Neuron (in vitro differentiated cells): ENCODE measurements at regions not wholly inside any gene's neighbourhood (a gene's known extent, or its start where the extent isn't known, plus 50 kb on each side); places are given as distances from the start of the nearest gene placed in this dataset.
"Not testable (repeated sequence)": the region's sequence is repeated elsewhere in the genome, so short reads cannot be mapped to it uniquely, and the experiment has no call there.

Experiments used
- H2AFZ ChIP-seq: one replicate; pipeline ENCODE4 v1.6.1; 2013; ENCODE audit warnings: low read depth, mild to moderate bottlenecking, inconsistent platforms, low read length, moderate library complexity
- H3K27me3 ChIP-seq: one replicate; pipeline ENCODE4 v1.6.1; 2013; ENCODE audit warnings: low read length; ENCODE audit not compliant: insufficient read depth
- H3K36me3 ChIP-seq: one replicate; pipeline ENCODE4 v1.6.1; 2013; ENCODE audit warnings: low read length; ENCODE audit not compliant: insufficient read depth
- H3K4me1 ChIP-seq: one replicate; pipeline ENCODE4 v1.6.1; 2013; ENCODE audit warnings: low read length; ENCODE audit not compliant: insufficient read depth
- H3K4me3 ChIP-seq: 2 replicates; pipeline ENCODE4 v1.5.1; 2013; ENCODE audit warnings: mild to moderate bottlenecking, low read length, moderate library complexity
- H3K9me3 ChIP-seq: one replicate; pipeline ENCODE4 v1.6.1; 2013; ENCODE audit warnings: low read length

DNA sequence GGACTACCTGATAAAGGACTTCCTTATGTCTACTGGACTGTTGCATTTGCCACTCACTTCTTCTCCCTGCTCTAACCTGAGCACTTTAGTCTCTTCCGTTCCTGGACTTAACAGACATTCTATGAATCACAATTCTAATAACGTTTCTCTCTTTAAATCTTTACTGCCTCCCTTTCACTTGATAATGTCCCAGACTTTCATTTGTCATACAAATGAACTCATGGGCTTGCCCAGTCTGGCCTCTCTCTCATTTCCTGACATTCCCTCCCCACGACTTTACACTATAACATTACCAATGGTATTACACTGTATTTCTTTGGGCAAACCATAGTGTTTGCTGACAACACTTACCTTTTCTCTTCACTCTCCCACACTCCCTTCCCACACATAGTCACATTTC is 540.7 kb upstream of the TMEFF2 start:
- no peaks in the 10 kb centered on the region for H3K36me3 ChIP-seq
- no peaks in the 10 kb centered on the region for H3K4me1 ChIP-seq
- H3K9me3 ChIP-seq, result no peaks in the 10 kb centered on the region
- H3K4me3 ChIP-seq, result no peak overlapping the region
- no peak overlapping the region for H2AFZ ChIP-seq
- no peaks in the 10 kb centered on the region for H3K27me3 ChIP-seq

DNA sequence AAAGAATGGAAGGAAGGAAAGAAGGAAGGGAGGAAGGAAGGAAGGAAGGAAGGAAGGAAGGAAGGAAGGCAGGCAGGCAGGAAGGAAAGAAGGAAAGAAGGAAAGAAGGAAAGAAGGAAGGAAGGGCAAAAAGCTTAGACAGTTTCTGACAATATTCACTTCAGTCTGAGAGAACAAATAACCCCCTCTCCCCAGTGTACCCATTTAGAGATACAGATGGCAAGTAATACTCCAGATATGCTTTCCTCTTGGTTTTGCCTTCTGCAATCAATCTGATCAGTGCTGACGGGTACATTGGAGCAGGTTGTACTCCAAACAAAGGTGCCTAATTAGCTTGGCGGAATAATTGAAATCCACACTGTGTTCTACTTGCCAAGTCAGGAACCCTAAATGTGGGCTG is 534.6 kb upstream of the TMEFF2 start:
- Histone ChIP-seq H3K27me3 (no peaks in the 10 kb centered on the region), H3K9me3 (no peaks in the 10 kb centered on the region), H3K36me3 (no peaks in the 10 kb centered on the region), H2AFZ (no peak overlapping the region), H3K4me3 (no peak overlapping the region), H3K4me1 (no peaks in the 10 kb centered on the region)

DNA sequence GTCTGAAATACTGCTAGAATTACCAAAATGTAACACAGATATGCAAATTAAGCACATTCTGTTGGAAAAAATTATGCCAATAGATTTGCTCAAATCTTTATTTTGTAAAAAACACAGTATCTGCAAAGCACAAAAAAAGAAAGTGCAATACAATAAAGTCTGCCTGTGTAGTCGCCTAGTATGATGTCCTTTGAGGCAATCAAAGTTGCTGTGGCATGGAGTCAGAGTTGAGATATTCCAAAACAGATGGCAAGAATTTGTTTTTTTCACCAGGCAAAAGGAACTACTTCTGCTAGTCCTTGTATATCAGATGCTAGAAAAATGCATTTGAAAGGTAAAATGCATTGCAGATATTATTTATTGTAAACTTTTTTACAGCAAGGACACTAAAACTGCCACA is 531.3 kb upstream of the TMEFF2 start:
- Histone ChIP-seq H3K4me1 (no peaks in the 10 kb centered on the region), H3K4me3 (no peak overlapping the region), H2AFZ (no peak overlapping the region), H3K36me3 (no peaks in the 10 kb centered on the region), H3K27me3 (no peaks in the 10 kb centered on the region), H3K9me3 (no peaks in the 10 kb centered on the region)

DNA sequence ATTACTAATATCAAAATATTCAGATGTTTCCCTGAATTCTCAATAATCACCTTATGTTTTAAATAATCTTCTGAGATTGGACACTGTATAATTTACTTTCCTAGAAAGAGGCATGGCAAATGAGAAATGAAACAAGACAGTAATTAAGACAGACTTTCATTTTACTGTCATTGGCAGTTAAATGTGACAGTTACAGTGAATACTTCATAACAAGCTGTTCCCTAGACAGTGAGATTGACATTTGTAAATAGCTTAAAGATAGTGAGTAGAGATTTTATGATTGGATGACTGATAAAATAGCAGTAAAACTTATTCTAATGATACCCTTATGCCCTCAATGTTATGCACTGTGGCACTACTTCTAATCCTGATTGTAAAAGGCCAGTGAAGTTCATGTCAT is 524.9 kb upstream of the TMEFF2 start:
- Histone ChIP-seq H3K4me3 (no peak overlapping the region), H3K9me3 (no peaks in the 10 kb centered on the region), H3K27me3 (no peaks in the 10 kb centered on the region), H3K36me3 (no peaks in the 10 kb centered on the region), H2AFZ (no peak overlapping the region), H3K4me1 (no peaks in the 10 kb centered on the region)

DNA sequence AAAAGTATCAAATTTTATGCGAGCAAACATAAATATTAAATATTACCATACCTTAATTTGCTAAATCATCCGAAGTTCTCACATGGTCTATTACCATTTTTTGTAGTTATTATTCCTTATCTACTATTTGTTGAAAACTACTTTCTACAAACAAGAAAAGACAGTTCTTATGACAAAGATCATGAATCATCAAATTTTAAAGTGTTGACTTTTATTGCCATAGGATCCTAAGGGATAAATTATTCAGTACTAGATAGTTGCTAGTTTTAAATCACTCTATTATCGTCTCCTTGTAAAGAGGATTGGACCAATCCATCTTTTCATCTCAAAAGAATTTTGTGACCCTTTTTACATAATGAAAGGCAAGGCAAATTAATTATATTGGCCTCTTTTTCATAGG is 523.6 kb upstream of the TMEFF2 start:
- no peaks in the 10 kb centered on the region for H3K36me3 ChIP-seq
- H3K27me3 ChIP-seq, result no peaks in the 10 kb centered on the region
- H3K4me1 ChIP-seq, result no peaks in the 10 kb centered on the region
- H3K9me3 ChIP-seq, result no peaks in the 10 kb centered on the region
- H3K4me3 ChIP-seq, result no peak overlapping the region
- no peak overlapping the region for H2AFZ ChIP-seq

DNA sequence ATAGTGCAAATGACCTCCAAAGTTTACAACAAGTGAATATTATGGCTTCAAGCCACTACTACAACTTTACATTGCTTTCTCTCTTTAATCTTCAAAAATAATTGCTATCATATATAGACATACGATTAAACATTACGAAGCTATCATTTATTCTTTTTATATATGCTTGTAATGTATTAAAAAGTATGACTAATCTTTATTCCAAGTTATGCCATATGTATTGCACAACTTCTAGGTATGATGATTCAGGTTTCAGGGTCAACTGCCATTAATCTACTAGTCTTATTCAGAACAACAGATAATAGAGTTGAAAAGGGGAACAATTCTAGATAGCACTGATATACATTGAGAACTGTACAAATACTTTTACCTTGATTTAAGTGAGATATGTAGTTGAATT is 506.2 kb upstream of the TMEFF2 start:
- Histone ChIP-seq H2AFZ (no peak overlapping the region), H3K4me3 (no peak overlapping the region)

DNA sequence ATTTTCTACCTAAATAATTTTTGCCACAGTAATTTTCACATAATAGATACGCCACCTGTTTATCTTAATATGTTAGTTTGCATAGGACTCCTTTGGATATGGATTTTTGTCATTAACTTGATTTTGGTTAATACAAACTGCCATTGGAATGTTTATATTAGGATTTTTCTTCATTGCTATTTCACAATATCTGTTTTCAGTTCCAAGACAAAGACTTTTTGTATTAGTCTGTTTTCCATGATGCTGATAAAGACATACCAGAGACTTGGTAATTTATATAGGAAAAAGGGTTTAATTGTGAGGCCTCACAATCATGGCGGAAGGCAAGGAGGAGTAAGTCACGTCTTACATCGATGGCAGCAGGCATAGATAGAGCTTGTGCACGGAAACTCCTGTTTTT is 503.1 kb upstream of the TMEFF2 start:
- no peaks in the 10 kb centered on the region for H3K9me3 ChIP-seq
- no peaks in the 10 kb centered on the region for H3K36me3 ChIP-seq
- no peaks in the 10 kb centered on the region for H3K4me1 ChIP-seq
- no peaks in the 10 kb centered on the region for H3K27me3 ChIP-seq
- no peak overlapping the region for H2AFZ ChIP-seq
- no peak overlapping the region for H3K4me3 ChIP-seq

More for the DNA sequence above, 506.2 kb upstream of the TMEFF2 start:
- Histone ChIP-seq H3K27me3 (no peaks in the 10 kb centered on the region), H3K9me3 (no peaks in the 10 kb centered on the region), H3K4me1 (no peaks in the 10 kb centered on the region), H3K36me3 (no peaks in the 10 kb centered on the region)

DNA sequence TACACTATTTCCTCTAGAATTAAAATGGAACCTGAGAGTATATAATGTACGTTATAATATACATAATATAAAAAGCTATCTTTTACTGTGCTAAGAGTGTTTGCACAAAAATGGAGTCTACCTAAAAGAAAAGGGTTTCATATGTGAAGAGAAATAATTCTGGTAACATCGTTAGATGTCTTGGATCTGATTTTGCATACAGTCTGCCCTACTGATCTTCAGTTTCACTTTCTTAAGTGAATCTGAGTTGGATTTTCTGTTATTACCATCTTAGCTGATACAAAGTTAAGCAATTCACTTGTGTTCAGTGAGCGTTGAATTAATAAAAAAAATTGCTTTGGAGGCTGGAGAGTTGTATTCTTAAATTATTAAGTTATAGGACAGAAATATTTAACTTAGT is 502.1 kb upstream of the TMEFF2 start:
- H3K36me3 ChIP-seq, result no peaks in the 10 kb centered on the region
- no peaks in the 10 kb centered on the region for H3K4me1 ChIP-seq
- H2AFZ ChIP-seq, result no peak overlapping the region
- no peaks in the 10 kb centered on the region for H3K9me3 ChIP-seq
- no peaks in the 10 kb centered on the region for H3K27me3 ChIP-seq
- H3K4me3 ChIP-seq, result no peak overlapping the region

DNA sequence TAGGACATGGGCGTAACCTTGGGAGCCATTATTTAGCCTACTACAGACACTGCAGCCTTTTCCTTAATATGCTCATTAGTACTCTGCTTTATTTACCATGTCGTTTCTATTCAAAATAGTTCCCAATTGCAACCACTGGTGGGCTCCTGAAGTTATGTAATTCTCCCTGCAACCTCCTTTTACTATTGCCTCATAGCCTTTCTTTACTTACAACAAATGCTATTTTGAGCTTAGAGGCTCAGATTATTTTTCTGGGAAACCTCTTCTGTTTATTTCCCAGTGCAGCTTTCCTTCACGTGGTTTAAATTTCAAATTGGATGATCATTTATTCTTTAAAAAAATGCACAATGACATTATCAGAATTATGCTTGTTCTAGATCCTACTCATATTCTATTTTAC is 492.3 kb upstream of the TMEFF2 start:
- Histone ChIP-seq H3K36me3 (no peaks in the 10 kb centered on the region), H3K4me1 (no peaks in the 10 kb centered on the region), H3K9me3 (no peaks in the 10 kb centered on the region), H3K27me3 (no peaks in the 10 kb centered on the region), H2AFZ (no peak overlapping the region), H3K4me3 (no peak overlapping the region)

DNA sequence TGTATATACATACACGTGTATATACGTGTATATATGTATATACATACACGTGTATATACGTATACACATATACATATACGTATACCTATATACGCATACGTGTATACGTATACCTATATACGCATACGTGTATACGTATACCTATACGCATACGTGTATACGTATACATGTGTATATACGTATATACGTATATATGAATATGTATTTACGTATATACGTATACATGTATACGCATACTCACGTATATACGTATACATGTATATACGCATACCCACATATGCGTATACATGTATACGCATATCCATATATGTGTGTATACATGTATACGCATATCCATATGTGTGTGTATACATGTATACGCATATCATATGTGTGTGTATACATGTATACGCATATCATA is 487.8 kb upstream of the TMEFF2 start:
- H3K4me1 ChIP-seq, H3K27me3 ChIP-seq, H3K36me3 ChIP-seq, H3K4me3 ChIP-seq, H3K9me3 ChIP-seq, H2AFZ ChIP-seq: not testable (repeated sequence)

DNA sequence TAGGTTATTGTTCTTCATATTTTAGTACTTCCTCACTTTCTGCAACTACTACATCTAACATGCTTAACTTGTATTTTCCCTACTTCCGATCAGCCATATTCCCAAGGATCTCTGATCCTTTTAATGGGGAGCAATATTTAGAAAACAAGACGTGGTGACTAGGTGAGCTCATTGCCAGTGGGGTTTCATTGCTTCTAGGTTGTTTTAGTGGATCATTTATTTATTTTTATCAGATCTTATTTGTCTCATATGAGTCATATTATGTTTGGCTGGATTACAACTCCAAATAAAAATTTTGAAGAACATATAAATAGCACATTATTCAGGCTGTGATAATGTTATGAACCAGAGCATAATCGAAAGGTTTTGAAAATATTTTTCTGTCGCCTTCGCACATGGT is 480.9 kb upstream of the TMEFF2 start:
- H3K4me3 ChIP-seq, result no peak overlapping the region
- no peaks in the 10 kb centered on the region for H3K27me3 ChIP-seq
- H3K36me3 ChIP-seq, result no peaks in the 10 kb centered on the region
- no peaks in the 10 kb centered on the region for H3K4me1 ChIP-seq
- no peaks in the 10 kb centered on the region for H3K9me3 ChIP-seq
- H2AFZ ChIP-seq, result no peak overlapping the region

DNA sequence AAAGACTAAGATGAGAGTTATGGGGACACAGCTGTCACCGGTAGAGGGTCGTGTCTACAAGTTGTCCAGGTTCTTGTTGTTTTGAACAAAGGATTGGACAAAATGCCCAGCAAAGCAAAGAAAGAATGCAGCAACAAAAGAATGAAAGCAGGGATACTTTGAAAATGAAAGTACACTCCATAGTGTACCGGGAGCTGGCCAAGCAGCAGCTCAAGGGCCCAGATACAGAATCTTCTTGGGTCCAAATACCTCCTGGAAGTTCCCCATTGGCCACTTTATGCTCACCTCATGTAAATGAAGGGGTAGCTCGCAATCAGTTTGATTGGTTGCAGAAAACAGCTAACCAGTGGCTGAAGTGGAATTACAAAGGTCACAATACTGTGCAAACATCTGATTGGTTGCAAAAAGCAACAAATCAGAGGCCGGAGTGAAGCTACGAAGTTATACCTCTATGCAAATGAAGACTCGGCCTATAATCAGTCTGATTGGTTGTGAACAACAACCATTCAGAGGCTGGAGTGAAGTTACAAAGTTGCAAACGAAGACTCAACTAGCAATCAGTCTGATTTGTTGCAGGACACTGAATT is 474.9 kb upstream of the TMEFF2 start:
- Histone ChIP-seq H3K4me1 (no peaks in the 10 kb centered on the region), H3K27me3 (no peaks in the 10 kb centered on the region), H3K4me3 (no peak overlapping the region), H3K36me3 (no peaks in the 10 kb centered on the region), H2AFZ (no peak overlapping the region), H3K9me3 (no peaks in the 10 kb centered on the region)

DNA sequence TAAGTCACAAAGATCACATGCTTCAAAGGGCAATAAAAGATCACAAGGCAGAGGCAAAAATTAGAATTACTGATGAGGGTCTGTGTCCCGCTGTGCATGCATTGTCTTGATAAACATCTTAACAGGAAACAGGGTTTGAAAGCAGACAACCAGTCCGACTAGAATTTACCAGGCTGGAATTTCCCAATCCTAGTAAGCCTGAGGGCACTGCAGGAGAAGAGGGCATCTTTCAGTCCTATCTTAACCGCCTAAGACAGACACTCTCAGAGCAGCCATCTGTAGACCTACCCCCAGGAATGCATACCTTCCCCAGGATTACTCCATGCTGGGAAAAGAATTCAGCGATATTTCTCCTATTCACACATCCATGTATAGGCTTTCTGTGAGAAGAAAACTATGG is 465.8 kb upstream of the TMEFF2 start:
- not testable (repeated sequence) for H3K27me3 ChIP-seq, H3K4me1 ChIP-seq, H3K4me3 ChIP-seq, H3K36me3 ChIP-seq, H2AFZ ChIP-seq, H3K9me3 ChIP-seq

DNA sequence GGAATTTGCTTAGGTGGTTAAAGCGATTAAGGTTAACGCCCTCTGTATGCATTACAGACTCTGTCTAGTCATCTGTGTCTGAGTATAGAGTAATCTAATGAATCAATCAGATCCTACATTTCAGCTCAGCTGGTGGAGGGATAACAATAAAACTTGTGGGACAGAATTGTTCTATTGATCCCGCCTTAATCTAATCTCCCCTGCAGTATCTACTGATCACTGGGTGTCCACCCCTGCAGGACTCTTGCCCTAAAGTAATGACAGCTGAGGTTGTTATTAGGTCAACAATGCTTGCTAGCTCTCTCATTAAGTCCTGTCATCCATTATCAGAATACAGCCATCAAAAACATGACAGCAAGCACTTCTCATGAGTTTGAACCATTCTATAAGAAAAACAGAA is 462.6 kb upstream of the TMEFF2 start:
- H2AFZ ChIP-seq, result no peak overlapping the region
- no peaks in the 10 kb centered on the region for H3K9me3 ChIP-seq
- no peaks in the 10 kb centered on the region for H3K36me3 ChIP-seq
- H3K27me3 ChIP-seq, result no peaks in the 10 kb centered on the region
- H3K4me1 ChIP-seq, result no peaks in the 10 kb centered on the region
- no peak overlapping the region for H3K4me3 ChIP-seq
